DND-41 (cell line): ENCODE measurements at regions not wholly inside any gene's neighbourhood (a gene's known extent, or its start where the extent isn't known, plus 50 kb on each side); places are given as distances from the start of the nearest gene placed in this dataset.

Experiments used
- ATAC-seq: fragments of 200-7000 bp; cut with Tn5 transposase; 3 replicates; pipeline ENCODE4 v1.9.1; 2021; ENCODE audit warnings: low read depth; ENCODE audit not compliant: insufficient read depth
- DNase-seq: peaks from one replicate; pipeline ENCODE4 v3.0.0-alpha.2; 2020
- H2AFZ ChIP-seq: 2 replicates; pipeline ENCODE4 v1.6.0; 2012; ENCODE audit warnings: low read depth, low read length
- H3K27ac ChIP-seq: 2 replicates; pipeline ENCODE4 v1.5.1; 2012; ENCODE audit warnings: low read length, inconsistent platforms
- H3K27me3 ChIP-seq: fragments of 200-600 bp; sonication (generic); 2 replicates; pipeline ENCODE4 v1.6.0; 2012; ENCODE audit warnings: low read length, mild to moderate bottlenecking, inconsistent platforms; ENCODE audit not compliant: insufficient read depth, poor library complexity
- H3K36me3 ChIP-seq: 2 replicates; pipeline ENCODE4 v1.5.1; 2012; ENCODE audit warnings: low read length, inconsistent platforms; ENCODE audit not compliant: insufficient read depth
- H3K4me1 ChIP-seq: 2 replicates; pipeline ENCODE4 v1.5.1; 2012; ENCODE audit warnings: mild to moderate bottlenecking, low read length; ENCODE audit not compliant: insufficient read depth
- H3K4me2 ChIP-seq: 2 replicates; pipeline ENCODE4 v1.6.0; 2012; ENCODE audit warnings: mild to moderate bottlenecking, moderate library complexity, low read length, inconsistent platforms; ENCODE audit not compliant: insufficient read depth
- H3K4me3 ChIP-seq, 2 experiments: fragments of 200-600 bp in 1 of 2; shearing (Covaris generic) in 1 of 2; 2 replicates each; pipeline ENCODE4 v1.5.1; 2012 to 2016; ENCODE audit warnings: inconsistent platforms in 2 of 2, low read length in 2 of 2, mild to moderate bottlenecking in 2 of 2, low read depth in 1 of 2, moderate library complexity in 1 of 2
- H3K79me2 ChIP-seq: 2 replicates; pipeline ENCODE4 v1.6.0; 2012; ENCODE audit warnings: low read length, inconsistent platforms; ENCODE audit not compliant: insufficient read depth
- H3K9ac ChIP-seq: 2 replicates; pipeline ENCODE4 v1.6.0; 2012; ENCODE audit warnings: low read depth, mild to moderate bottlenecking, inconsistent platforms, low read length, moderate library complexity
- H3K9me3 ChIP-seq: 2 replicates; pipeline ENCODE4 v1.5.1; 2012; ENCODE audit warnings: low read length, moderate library complexity, mild to moderate bottlenecking, inconsistent platforms; ENCODE audit not compliant: insufficient read depth, severe bottlenecking
- H4K20me1 ChIP-seq: 2 replicates; pipeline ENCODE4 v1.6.0; 2012; ENCODE audit warnings: low read length; ENCODE audit not compliant: insufficient read depth
- CTCF ChIP-seq: IDR thresholded peaks from 2 replicates; pipeline ENCODE4 v1.5.1; 2012; ENCODE audit warnings: borderline replicate concordance, low read length, moderate library complexity, mild to moderate bottlenecking; ENCODE audit not compliant: poor library complexity, severe bottlenecking; ENCODE audit errors: extremely low read depth
- EZH2 ChIP-seq: IDR thresholded peaks from 3 replicates; pipeline ENCODE4 v1.6.1; 2012; ENCODE audit warnings: borderline replicate concordance, low read depth, mild to moderate bottlenecking, moderate library complexity, low read length, inconsistent platforms; ENCODE audit not compliant: severe bottlenecking

- ATAC-seq (no peak), DNase-seq (no peak)
- peaks cover 5% of the 10 kb centered on the region for H3K27me3 ChIP-seq
- H3K36me3 ChIP-seq = no peaks in the 10 kb centered on the region
- H3K9me3 ChIP-seq = no peaks in the 10 kb centered on the region
- no peak overlapping the region for H3K27ac ChIP-seq
- no peaks in the 10 kb centered on the region for H3K4me1 ChIP-seq
- H3K4me2 ChIP-seq = no peak overlapping the region
- TF ChIP-seq CTCF (no peak), EZH2 (no peak)
- H4K20me1 ChIP-seq = no peaks in the 10 kb centered on the region
- H2AFZ ChIP-seq = no peak overlapping the region
- H3K79me2 ChIP-seq = no peaks in the 10 kb centered on the region
- H3K4me3 ChIP-seq = no peak overlapping the region
- no peak overlapping the region for H3K9ac ChIP-seq
Observed at GRCh38 chr12:5308996-5309395, 122.9 kb upstream of the NTF3 start.

DNA sequence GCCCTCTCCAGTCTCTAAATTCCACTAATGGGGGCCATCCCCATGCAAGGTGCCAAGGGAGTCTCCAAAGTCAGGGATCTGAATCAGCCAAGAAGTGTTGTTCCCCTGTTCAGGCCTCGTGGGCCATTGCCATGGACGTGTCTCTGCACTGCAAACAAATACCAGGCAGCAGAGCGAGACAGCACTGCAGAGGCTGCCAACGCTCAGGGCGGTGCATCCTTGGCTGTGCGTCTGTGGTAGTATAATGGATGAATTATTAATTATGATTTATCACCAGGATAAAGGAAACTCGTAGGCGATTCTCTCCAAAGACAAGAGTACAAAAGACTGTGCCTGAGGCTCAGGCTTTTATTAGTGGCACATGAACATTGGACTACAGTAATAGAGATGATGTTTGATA, 122.3 kb upstream of the NTF3 start:
- Histone ChIP-seq H3K4me3 (no peak overlapping the region), H3K9ac (no peak overlapping the region), H4K20me1 (no peaks in the 10 kb centered on the region), H3K36me3 (no peaks in the 10 kb centered on the region), H3K27ac (no peak overlapping the region), H2AFZ (no peak overlapping the region), H3K9me3 (peaks cover 4% of the 10 kb centered on the region), H3K4me1 (no peaks in the 10 kb centered on the region), H3K27me3 (peaks cover 3% of the 10 kb centered on the region), H3K79me2 (no peaks in the 10 kb centered on the region), H3K4me2 (no peak overlapping the region)
- ATAC-seq (no peak), DNase-seq (no peak)
- TF ChIP-seq EZH2 = no peak
- TF ChIP-seq CTCF = no peak

- H3K4me1 ChIP-seq = no peaks in the 10 kb centered on the region
- ATAC-seq (no peak), DNase-seq (no peak)
- no peak overlapping the region for H3K27ac ChIP-seq
- no peak overlapping the region for H3K9ac ChIP-seq
- no peak overlapping the region for H3K4me2 ChIP-seq
- no peaks in the 10 kb centered on the region for H4K20me1 ChIP-seq
- H3K79me2 ChIP-seq = no peaks in the 10 kb centered on the region
- no peaks in the 10 kb centered on the region for H3K27me3 ChIP-seq
- no peak overlapping the region for H2AFZ ChIP-seq
- peaks cover 4% of the 10 kb centered on the region for H3K9me3 ChIP-seq
- TF ChIP-seq CTCF = no peak
- no peak for TF ChIP-seq EZH2
- H3K36me3 ChIP-seq = no peaks in the 10 kb centered on the region
- H3K4me3 ChIP-seq = no peak overlapping the region
Observed at GRCh38 chr12:5310151-5310550, 121.8 kb upstream of the NTF3 start.

DNA sequence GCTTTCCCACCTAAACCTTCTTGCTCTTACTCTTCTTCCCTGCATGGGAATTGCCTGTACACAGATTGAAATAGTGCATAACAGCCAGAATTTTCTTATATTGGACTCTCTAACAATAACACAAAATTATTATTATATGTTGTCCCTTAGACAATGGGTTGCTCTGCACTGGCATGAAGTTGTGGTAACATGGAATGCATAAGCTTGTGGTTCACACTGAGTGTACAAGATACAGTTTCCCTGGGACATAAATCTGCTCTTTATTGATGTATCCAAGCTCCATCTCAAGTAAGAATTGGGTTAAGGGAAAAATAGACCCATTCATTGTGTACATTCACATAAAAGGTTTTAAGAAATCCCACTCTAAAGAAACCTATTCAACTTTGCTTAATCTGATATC, 114.4 kb upstream of the NTF3 start:
- Histone ChIP-seq H2AFZ (no peak overlapping the region), H3K79me2 (no peaks in the 10 kb centered on the region), H4K20me1 (no peaks in the 10 kb centered on the region), H3K27me3 (no peaks in the 10 kb centered on the region), H3K9me3 (peaks cover 4% of the 10 kb centered on the region), H3K27ac (no peak overlapping the region), H3K4me1 (no peaks in the 10 kb centered on the region), H3K36me3 (no peaks in the 10 kb centered on the region), H3K4me3 (no peak overlapping the region), H3K4me2 (no peak overlapping the region), H3K9ac (no peak overlapping the region)
- TF ChIP-seq EZH2 = no peak
- no peak for TF ChIP-seq CTCF
- ATAC-seq (no peak), DNase-seq (no peak)
